ENCODE measurements at regions not wholly inside any gene's neighbourhood (a gene's known extent, or its start where the extent isn't known, plus 50 kb on each side); places are given as distances from the start of the nearest gene placed in this dataset.

- Histone ChIP-seq H4K20me1 (replicated peaks; ENCODE audit: control insufficient read depth, insufficient read depth, low read length) (no peaks in the 10 kb centered on the region), H3K4me3 (no peak overlapping the region), H3K36me3 (ENCODE audit: control insufficient read depth, insufficient read depth, low read length) (no peaks in the 10 kb centered on the region), H3K27me3 (ENCODE audit: control insufficient read depth in 2 of 2, insufficient read depth in 2 of 2, low read length in 2 of 2) (no peaks in the 10 kb centered on the region), H3K4me2 (ENCODE audit: insufficient read depth, low read length) (no peak overlapping the region), H3K4me1 (replicated peaks in 1 of 2; ENCODE audit: control insufficient read depth in 2 of 2, insufficient read depth in 2 of 2, low read length in 2 of 2) (no peaks in the 10 kb centered on the region), H3K79me2 (ENCODE audit: control insufficient read depth, insufficient read depth, low read length) (no peaks in the 10 kb centered on the region), H2AFZ (ENCODE audit: low read depth, low read length) (no peak overlapping the region), H3K9me3 (replicated peaks; ENCODE audit: control insufficient read depth, insufficient read depth, low read depth, low read length) (no peaks in the 10 kb centered on the region), H3K9me1 (ENCODE audit: control insufficient read depth, insufficient read depth, low read length) (no peaks in the 10 kb centered on the region), H3K9ac (ENCODE audit: insufficient read depth in 1 of 2, low read depth in 2 of 2, low read length in 2 of 2) (no peak overlapping the region), H3K27ac (ENCODE audit: extremely low read depth, low read depth, low read length) (no peak overlapping the region)
- no peak for ATAC-seq
- 0% methylated on average over 3 of the region's 3 CpGs for WGBS (ENCODE audit: insufficient coverage, low coverage, missing lambda C conversion rate)
- no TSS peak for BruUV-seq (replicated peaks)
- no peak for FAIRE-seq
- DNase-seq (ENCODE audit: extremely low read depth in 1 of 4, low spot score in 3 of 4) = no peak
- in situ Hi-C loops (cut with MboI) = no loop called here
- TF ChIP-seq POLR3A (IDR thresholded peaks at IDR 0.05; ENCODE audit: borderline replicate concordance, extremely low read depth, insufficient read depth, insufficient read length) (no peak), HDAC3 (IDR thresholded peaks at IDR 0.05; ENCODE audit: borderline replicate concordance, partially characterized antibody) (no peak), BMI1 (IDR thresholded peaks at IDR 0.05; ENCODE audit: low read length) (no peak), PHF8 (IDR thresholded peaks at IDR 0.05; ENCODE audit: borderline replicate concordance, low read length) (no peak), TEAD2 (tag; IDR thresholded peaks at IDR 0.05) (no peak), MCM7 (IDR thresholded peaks at IDR 0.05) (no peak), ZNF696 (CRISPR knock-in tag; conservative IDR thresholded peaks at IDR 0.05) (no peak), ESRRA (IDR thresholded peaks at IDR 0.05; ENCODE audit: borderline replicate concordance, low read depth) (no peak), ATF2 (CRISPR knock-in tag; IDR thresholded peaks at IDR 0.05) (no peak)
- ChIA-PET CTCF (ENCODE audit: low intra/inter-chr PET ratio) (no interaction called here), POLR2A (no interaction called here)
- intact Hi-C loops (cut with micrococcal nuclease) = no loop called here
Observed at GRCh38 chr18:65336411-65336810, 414.4 kb upstream of the CDH7 start.

All from K562 (cell line).